Hepatocyte (in vitro differentiated cells): ENCODE measurements at regions not wholly inside any gene's neighbourhood (a gene's known extent, or its start where the extent isn't known, plus 50 kb on each side); places are given as distances from the start of the nearest gene placed in this dataset.

Experiments
- CTCF ChIP-seq: fragments of 200-600 bp; sonication (generic); IDR thresholded peaks from 2 replicates; pipeline ENCODE4 v1.5.1; 2016; ENCODE audit warnings: antibody characterized with exemption, mild to moderate bottlenecking; ENCODE audit not compliant: poor library complexity
- EZH2 ChIP-seq: fragments of 200-600 bp; sonication (generic); IDR thresholded peaks from 2 replicates; pipeline ENCODE4 v1.6.1; 2016; ENCODE audit warnings: antibody characterized with exemption, mild to moderate bottlenecking, borderline replicate concordance
- EZH2phosphoT487 ChIP-seq: fragments of 200-600 bp; sonication (generic); IDR thresholded peaks from one replicate; pipeline ENCODE4 v1.6.1; 2018; ENCODE audit warnings: antibody characterized with exemption, mild to moderate bottlenecking, low read depth, moderate library complexity; ENCODE audit not compliant: unreplicated experiment, severe bottlenecking

DNA sequence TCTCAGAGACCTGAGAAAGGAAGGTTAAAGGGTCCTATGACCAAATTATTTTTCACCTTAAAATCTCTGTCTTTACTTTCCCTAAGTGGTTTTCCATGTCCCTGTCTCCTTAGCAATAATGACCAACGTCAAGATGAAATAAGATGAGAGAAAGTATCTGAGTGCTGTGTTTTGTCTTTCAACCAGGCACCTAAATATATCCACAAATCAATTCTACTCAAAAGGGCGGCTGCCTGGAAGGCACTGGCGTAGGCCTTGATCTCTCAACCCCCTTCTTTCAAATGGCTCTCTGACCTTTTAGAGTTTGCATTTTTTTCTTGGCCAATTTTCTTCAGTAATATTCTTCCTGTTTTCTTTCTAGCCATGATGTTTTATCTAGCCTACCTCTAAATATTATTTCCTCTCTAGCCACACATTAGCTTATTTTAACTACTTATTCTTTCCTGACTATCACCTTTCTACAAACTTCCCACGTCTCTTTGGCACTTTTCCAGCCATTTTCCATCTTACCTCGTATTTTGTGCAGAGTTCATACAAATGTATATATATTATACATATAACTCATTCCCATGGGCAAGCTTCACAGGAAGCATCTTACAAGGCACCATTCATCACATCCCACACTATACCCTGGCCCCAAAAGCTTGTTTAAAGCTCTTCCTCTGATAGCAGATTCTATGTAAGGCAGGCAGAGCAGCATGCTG, 204.5 kb downstream of the SNX18 start:
- no peak for TF ChIP-seq CTCF
- no peak for TF ChIP-seq EZH2
- TF ChIP-seq EZH2phosphoT487: no peak
